ENCODE measurements at regions not wholly inside any gene's neighbourhood (a gene's known extent, or its start where the extent isn't known, plus 50 kb on each side); places are given as distances from the start of the nearest gene placed in this dataset.

DNA sequence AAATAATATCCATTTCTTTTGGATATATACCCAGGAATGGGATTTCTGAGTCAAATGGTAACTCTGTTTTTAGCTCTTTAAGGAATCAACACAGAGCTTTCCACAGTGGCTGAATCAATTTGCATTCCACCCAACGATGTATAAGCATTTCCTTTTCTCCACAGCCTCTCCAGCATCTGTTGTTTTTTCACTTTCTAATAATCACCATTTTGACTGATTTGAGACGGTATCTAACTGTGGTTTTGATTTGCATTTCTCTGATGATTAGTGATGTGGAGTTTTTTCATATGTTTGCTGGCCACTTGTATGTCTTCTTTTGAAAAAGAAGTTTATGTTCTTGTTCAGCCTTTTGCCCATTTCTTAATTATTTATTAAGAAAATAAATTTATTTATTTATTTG lies 352.2 kb upstream of the OBI1 start:
- H3K36me3 ChIP-seq = no peaks in the 10 kb centered on the region
- 59% methylated on average over 2 of the region's 2 CpGs for WGBS, 2 donors
- H3K9me3 ChIP-seq = peaks cover 0 to 25% (median 0%) of the 10 kb centered on the region in 11 donors
- intact Hi-C loops (cut with DNase I) = no loop called here
- no peak overlapping the region for H3K27ac ChIP-seq
- TF ChIP-seq, protein P1, sequence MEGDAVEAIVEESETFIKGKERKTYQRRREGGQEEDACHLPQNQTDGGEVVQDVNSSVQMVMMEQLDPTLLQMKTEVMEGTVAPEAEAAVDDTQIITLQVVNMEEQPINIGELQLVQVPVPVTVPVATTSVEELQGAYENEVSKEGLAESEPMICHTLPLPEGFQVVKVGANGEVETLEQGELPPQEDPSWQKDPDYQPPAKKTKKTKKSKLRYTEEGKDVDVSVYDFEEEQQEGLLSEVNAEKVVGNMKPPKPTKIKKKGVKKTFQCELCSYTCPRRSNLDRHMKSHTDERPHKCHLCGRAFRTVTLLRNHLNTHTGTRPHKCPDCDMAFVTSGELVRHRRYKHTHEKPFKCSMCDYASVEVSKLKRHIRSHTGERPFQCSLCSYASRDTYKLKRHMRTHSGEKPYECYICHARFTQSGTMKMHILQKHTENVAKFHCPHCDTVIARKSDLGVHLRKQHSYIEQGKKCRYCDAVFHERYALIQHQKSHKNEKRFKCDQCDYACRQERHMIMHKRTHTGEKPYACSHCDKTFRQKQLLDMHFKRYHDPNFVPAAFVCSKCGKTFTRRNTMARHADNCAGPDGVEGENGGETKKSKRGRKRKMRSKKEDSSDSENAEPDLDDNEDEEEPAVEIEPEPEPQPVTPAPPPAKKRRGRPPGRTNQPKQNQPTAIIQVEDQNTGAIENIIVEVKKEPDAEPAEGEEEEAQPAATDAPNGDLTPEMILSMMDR (IDR thresholded peaks at IDR 0.05) = no peak
- no peaks in the 10 kb centered on the region for H3K27me3 ChIP-seq
- ATAC-seq (no peak), DNase-seq (no peak)
- H3K4me3 ChIP-seq = no peak overlapping the region
- H3K4me1 ChIP-seq = no peaks in the 10 kb centered on the region

DNA sequence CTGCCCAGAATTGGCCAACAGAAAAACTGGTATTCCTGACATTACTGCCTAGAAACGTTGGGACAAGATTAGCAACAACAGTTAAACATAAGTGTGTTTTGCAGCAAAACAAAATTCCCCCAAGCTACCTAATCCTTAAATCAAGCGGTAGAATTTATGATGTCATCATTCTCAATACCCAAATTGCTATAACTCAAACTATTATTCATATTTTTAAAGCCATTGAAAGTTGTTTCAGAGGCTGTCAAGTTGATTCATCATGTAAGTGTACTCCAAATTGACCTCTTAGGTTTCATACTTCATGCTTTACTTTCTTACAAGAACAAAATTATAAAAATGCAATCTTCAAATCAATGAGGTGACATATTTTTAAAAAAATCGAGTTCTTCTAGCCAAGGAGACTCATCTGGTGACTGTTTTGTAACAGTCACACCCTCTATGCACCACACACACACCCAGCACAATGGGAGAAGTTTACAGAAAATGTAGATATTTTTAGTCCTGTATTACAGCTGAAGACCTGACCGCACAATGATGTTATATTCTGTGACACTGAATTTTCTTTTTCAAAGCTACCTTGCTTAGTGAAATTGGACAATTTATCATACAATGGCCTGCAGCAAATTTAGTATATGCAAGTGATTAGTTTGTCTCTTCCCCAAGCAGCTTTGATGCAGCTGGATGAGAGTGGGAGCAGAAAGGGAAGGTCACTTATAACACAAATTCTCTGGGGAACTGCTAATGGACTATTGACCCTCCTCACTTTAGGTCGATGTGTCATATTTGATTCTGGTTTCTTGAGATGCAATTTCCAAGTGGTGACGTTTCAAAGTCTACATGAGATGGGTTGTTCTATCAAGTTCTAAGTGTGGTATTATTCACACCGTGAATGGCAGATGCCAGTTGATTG lies 345.3 kb upstream of the OBI1 start:
- Histone ChIP-seq H3K9me3 (no peaks in the 10 kb centered on the region), H3K4me3 (no peak overlapping the region), H3K36me3 (no peaks in the 10 kb centered on the region), H3K4me1 (no peaks in the 10 kb centered on the region), H3K27me3 (no peaks in the 10 kb centered on the region), H3K27ac (no peak overlapping the region)
- TF ChIP-seq, protein P1 (IDR thresholded peaks at IDR 0.05) = no peak
- 66 to 68% methylated on average over 7 of the region's 7 CpGs for WGBS, 2 donors
- no peak for DNase-seq
- no peak for ATAC-seq
- intact Hi-C loops (cut with DNase I) = no loop called here

DNA sequence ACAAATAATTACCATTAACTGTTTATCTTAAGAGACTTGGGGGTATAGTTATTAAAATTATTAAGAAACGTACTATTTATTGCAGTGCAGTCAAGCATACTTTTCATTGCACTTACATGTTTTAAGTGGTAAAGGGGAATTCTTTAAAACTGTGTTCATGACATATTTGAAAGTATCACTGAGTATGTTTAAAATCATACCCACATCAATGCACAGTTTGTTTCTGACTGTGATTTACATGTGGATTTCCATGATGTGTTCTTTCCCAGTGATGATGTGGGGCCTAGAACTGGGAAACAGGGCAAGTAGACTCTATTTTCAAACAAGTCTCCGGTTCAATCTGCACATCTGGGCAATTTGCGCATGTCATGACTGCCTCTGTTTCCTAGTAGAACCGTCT lies 340.5 kb upstream of the OBI1 start:
- DNase-seq (no peak), ATAC-seq (no peak)
- TF ChIP-seq, protein P1 (IDR thresholded peaks at IDR 0.05) = no peak
- Histone ChIP-seq H3K9me3 (no peaks in the 10 kb centered on the region), H3K27me3 (peaks cover 0 to 7% (median 0%) of the 10 kb centered on the region in 7 donors), H3K4me1 (no peaks in the 10 kb centered on the region), H3K4me3 (no peak overlapping the region), H3K36me3 (no peaks in the 10 kb centered on the region), H3K27ac (no peak overlapping the region)
- intact Hi-C loops (cut with DNase I) = no loop called here
- WGBS, 2 donors = 79 to 87% methylated on average over 4 of the region's 4 CpGs

DNA sequence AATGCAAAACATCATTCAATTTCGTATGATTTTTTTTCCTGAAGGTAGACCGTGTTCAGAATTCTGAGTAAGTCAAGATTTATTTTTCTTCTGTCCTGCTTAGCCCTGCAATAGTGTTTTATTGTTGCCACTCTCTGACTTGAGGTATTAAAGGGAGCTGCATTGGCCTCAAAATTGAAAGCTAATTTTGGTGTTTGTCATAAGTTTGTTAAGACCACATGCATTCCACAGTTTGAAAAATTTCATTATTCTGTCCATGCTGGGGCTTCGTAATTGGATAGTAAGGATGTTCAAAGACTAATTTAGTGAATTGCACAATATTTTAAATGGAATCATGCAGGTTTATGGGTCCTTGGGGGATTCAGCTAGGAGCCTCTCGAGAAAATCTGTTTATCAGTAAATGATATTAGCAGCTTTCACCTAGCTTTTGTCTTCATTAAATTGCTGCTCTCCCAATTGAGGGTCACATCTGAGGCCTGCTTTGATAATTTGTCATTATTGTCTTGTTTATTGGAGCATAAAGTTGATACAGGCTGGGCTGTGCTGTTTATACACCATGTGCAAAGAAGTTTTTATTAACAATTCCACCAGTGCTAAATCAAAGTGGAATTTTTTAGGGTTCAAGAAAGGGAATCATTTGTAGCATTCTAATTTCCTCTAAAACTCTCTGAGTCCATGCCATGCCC lies 339.8 kb upstream of the OBI1 start:
- intact Hi-C loops (cut with DNase I) = no loop called here
- H3K9me3 ChIP-seq = no peaks in the 10 kb centered on the region
- TF ChIP-seq, protein P1 (IDR thresholded peaks at IDR 0.05) = no peak
- peaks cover 0 to 7% (median 0%) of the 10 kb centered on the region in 7 donors for H3K27me3 ChIP-seq
- WGBS, 2 donors = 80 to 82% methylated on average over 4 of the region's 4 CpGs
- no peaks in the 10 kb centered on the region for H3K36me3 ChIP-seq
- H3K4me3 ChIP-seq = no peak overlapping the region
- no peak for ATAC-seq
- H3K27ac ChIP-seq = no peak overlapping the region
- no peaks in the 10 kb centered on the region for H3K4me1 ChIP-seq
- no peak for DNase-seq
